CD1c-positive myeloid dendritic cell (primary cell): ENCODE measurements at regions not wholly inside any gene's neighbourhood (a gene's known extent, or its start where the extent isn't known, plus 50 kb on each side); places are given as distances from the start of the nearest gene placed in this dataset.

ENCODE experiments used
- DNase-seq: peaks from one replicate; pipeline ENCODE4 v3.0.0-alpha.2; 2016; ENCODE audit errors: extremely low spot score

- no peak for DNase-seq
These were observed 377.8 kb upstream of the SMIM21 start for GRCh38 chr18:75805265-75805664.

DNA sequence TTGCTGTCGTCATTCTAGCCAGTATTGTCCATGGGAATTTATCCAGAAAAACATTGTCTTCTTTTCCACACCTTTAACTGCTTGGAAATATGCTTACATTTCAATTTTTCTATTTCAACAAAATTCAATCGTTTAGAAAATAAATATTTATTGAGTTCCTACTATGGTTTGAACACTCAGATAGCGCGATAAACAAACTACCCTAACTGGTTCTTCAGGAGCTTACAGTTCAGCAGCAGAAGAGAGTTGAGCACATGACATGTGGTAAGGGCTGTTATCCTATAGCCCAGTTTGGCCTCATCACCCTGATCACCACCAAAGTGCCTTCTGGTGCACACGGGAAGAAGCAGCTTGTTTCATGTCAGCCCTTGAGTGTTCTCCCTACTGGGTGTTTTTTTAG, 375.2 kb upstream of the SMIM21 start:
- no peak for DNase-seq

DNA sequence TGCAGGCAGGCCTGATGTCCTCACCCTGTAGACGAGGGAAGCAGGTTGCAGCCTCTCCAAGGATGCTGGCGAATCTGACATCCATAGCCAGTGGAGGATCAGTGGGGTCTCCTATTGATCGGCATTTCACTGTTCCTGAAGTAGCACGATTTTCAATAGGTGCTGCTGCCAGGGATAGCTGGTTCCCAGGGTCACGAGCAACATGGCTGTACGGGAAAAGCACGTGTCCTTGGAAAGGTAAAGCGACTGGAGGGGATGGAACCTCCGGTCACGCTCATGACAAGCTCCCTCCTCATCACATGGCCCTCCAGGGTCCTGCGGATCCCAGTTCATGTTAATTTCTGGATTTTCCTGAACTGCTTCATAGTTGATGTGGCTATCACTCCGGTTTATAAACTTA, 373.7 kb upstream of the SMIM21 start:
- DNase-seq = no peak

DNA sequence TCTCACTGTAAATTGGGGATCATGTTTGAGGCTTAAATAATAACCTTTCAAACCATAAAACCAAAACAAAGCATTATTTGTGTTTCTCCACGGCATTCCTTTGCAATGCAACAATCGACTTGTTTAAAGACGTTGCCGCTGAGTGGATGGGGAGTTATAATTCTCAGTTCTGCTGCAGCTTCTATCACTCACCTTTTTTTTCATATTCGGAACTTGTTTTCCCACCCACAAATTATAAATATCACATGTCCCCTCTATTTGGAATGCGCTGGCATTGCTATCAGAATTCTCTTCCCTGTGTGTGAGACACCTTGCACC, 372.8 kb upstream of the SMIM21 start:
- DNase-seq = no peak

DNA sequence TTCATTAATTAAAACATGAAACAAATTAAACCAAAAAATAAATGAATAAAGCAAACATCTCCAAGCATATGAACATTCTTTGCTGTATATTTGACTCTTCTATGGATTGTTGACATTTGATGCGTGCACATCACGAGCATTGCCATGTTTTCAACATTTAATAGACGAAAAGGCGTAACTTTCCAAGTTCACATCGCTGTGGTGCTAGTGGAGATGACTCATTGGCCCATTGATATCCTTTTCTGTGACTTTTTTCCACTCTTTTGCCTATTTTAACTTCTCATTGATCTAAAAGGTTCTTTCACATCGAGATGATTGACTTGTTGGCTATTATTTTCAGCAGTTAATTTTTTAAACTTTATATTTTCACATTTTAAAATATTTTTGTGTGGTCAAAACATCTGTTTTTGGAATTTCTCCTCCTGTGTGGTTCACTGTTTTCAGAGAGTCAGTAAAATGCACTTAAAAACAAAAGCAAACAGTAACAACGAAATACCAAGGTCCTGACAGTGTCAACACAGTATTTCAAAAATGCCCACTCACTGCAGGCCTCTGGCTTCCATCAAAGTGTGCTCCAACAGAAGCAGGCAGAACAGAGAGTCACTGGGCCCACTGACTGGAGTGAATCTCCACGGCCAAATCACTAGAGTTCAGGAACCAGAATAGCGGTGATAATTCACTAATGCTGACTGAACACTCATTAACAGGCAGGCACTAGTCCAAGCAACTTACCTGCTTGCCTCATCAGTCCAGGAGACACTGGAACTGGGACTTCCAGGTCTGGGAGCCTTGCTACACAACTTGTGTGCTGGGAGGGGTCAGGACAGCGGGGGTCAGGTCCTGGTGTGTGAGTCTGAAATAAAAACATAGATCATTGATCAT, 372.2 kb upstream of the SMIM21 start:
- DNase-seq = no peak

- DNase-seq = no peak
These were observed 369.5 kb upstream of the SMIM21 start for GRCh38 chr18:75797046-75797445.

GRCh38 chr18:75790796-75791195, 363.3 kb upstream of the SMIM21 start:
- no peak for DNase-seq

GRCh38 chr18:75790111-75790510, 362.6 kb upstream of the SMIM21 start:
- DNase-seq = no peak

DNA sequence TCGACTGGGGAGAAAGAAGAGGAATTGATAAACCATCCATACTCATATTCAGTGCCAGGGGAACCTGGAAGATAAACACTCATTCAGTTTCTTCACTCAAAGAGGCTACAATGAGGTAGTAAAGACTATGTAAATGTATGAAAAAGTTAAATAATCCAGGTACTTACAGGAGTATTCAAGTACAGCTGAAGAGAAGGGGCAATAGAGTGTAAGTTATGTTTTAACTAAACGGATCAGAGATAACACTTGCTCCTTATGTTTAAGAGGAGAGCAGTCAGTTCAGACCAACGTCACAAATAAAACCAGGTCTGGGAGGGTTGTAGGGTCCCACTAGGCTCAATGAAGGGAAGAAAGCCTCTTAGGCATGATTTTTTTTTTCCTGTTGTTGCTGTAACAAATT, 358.3 kb upstream of the SMIM21 start:
- DNase-seq = no peak

DNA sequence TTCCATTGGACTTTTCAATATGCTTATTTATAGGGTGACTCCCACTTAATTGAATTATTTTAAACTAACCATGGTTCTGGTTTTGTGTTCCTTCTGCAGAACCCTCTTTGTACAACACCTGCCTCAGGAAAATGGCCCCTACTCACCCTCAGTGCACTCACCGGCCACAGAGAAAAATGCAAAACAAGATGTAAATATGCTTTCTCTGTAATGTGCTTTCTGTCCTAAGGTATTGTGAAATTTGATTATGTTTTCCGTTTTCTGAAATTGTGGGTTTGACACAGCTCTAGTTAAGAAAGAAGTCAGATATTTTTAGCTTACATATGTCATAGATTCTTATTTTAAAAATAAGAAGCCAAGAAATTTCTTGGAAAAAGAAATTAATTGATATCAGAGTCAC, 357.7 kb upstream of the SMIM21 start:
- DNase-seq = no peak

DNA sequence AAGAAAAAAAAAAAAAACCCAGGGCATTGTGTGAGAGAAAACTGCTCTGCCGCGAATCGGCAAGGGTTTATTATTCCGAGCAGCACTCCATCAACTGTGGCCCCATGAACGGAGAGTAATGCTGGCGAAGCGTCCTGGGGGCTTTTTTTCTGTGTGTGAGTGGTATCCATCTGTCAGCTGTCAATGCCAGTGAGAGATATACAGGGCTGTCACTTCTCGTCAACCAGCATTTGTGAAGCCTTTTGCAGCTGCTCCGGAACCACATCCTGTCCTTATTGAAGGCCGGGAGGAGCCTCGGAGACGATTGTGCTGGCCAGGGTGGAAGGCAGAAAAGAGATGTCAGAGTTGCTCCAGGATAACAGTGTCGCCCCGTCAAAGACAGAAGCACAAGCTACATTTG, 356.9 kb upstream of the SMIM21 start:
- no peak for DNase-seq

GRCh38 chr18:75783566-75784281, 356.2 kb upstream of the SMIM21 start:
- DNase-seq = no peak

DNA sequence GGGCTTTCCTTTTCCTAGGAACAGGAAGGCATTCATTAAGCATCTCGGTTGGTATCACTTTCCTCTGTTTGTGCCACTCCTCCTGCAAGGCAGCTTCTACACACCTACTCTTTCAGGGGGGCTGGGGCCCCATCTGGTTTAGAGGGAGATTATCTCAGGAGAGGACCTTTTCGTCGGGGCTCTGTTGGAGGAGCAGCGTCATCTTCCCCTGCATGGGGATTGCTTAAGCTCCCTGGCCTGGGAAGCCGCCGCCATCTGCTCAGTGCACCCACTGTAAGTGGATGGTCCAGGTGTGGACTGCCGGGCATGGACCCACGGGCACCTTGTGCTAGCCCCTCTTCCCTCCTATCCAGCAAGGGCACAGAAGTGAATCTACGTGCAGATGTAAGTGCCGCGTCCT, 355.3 kb upstream of the SMIM21 start:
- DNase-seq = no peak

DNA sequence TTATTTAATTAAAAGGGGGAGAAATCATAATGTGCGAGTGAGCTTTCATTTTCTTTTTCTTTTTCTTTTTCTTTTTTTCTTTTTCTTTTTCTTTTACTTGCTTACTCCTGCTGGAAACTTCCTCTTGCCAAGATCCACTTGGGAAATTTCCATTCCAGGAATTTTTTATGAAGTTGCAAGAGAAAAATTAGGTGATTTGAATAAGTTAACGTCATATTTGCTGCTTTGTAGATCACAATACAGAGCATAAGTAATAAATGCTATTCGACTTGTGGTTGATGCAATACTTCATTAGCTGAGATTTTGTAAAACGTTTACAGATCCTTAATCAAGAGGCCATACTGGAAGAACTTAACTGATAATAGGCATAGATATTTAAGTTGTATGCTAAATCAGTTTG, 354.7 kb upstream of the SMIM21 start:
- no peak for DNase-seq

DNA sequence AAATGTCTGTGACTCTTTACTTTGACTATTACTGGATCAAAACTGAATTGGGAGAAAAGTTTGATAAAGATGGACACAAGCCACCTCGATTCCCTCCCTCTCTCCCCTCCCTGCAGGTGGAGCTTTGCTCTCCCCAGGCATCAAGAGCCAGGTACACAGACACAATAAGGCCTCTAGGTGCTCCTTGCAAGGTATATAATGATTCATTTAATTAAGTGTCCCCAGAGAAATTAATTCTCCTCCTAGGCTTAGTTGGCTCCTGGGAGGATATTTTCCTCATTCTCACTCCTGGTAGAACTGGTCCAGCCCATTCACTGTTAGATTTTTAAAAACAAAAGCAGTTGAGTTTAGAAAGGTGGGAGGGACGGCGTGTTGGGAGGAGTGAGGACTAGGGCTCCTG, 352.4 kb upstream of the SMIM21 start:
- no peak for DNase-seq

DNA sequence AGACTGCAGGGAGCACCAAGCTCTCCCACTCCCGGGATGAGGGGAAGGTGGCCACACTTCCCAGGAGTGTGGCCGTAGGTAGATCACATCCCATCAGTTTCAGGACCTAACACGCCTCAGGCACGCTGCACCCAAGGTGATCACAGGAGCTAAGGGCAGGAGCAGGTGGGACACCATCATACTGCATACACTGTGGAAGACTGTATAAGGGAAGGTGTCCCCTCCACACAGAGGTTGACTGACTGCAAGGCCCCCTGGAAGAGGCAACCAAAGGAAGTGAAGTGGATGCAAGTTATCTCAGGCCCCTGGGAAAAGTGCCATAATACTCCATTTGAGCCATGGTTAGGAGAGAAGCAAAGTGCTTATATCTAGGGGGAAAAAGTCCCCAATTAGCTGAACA, 351.9 kb upstream of the SMIM21 start:
- DNase-seq = no peak

DNA sequence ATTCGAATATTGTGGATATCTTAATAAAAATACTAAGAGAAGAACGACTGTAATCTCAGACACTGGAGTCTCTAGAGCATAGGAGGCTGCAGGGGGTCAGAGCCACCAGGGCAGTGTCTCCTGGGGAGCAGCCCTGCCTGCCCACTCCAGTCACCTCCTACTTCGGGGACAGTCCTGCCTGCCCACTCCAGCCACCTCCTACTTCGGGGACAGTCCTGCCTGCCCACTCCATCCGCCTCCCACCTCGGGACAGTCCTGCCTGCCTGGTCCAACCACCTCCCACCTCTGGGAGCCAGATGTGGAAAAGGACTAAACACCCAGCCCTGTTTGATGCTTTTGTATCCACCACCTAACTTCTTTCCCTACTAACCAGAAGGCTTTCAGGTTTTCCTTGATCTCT, 350.1 kb upstream of the SMIM21 start:
- no peak for DNase-seq

DNA sequence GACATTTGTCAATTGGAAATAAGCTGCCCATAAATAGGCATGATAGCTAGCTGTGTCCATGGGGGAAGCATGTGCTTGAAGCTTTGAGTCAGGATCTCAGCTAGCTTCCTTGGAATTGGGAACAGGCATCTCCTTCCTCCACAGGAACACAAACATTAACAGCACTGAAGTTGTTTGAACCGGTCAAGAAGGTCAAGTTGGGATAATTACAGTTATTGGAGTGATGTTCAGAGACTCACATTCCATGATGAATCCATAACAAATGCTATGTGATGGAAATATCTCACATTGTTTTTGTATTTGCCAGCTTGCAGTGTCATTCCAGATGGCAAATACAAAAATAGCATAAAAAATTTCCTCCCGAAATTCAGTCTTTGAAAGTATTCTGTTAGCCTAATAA, 347.6 kb upstream of the SMIM21 start:
- no peak for DNase-seq

DNA sequence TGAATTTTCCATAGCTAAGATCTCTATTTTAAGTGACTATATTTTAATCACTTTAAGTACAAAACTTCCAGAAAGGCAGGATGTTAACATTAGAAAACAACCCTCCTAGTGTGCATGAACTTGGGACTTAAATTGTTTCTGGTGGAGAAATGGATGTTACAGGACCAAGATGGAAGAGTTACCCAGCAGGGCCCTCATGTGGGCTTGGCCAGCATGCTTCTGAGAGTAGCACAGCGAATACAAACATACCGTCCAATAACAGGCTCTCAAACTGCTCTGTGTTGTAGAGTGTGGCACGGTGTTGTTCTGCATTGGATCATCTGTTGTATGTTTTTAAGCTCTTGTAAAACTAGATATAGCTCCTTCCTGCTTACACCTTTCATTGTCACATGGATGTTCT, 346.1 kb upstream of the SMIM21 start:
- DNase-seq = no peak

- DNase-seq = no peak
These were observed 335.3 kb upstream of the SMIM21 start for GRCh38 chr18:75762758-75763157.

- no peak for DNase-seq
These were observed 332.7 kb upstream of the SMIM21 start for GRCh38 chr18:75760208-75760607.

GRCh38 chr18:75757951-75758350, 330.4 kb upstream of the SMIM21 start:
- DNase-seq = no peak

DNA sequence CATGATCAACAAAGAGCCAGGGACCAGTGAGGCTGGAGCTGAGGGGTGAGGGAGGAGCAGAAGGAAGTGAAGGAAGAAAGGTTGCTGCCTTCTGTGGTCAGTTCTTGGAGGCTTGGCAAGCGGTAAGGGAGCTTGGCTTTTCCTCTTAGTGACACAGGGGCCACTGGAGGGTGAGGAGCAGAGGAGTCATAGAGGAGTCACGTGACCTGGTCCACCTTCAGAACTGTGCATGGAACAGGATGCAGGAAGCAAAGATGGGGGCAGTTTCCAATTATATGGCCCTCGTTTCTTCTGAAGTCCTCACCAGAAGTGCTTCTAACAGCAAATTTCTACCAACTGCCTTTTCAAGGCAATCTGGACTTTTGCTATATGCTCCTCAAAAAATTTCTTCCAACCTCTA, 326.9 kb upstream of the SMIM21 start:
- no peak for DNase-seq

DNA sequence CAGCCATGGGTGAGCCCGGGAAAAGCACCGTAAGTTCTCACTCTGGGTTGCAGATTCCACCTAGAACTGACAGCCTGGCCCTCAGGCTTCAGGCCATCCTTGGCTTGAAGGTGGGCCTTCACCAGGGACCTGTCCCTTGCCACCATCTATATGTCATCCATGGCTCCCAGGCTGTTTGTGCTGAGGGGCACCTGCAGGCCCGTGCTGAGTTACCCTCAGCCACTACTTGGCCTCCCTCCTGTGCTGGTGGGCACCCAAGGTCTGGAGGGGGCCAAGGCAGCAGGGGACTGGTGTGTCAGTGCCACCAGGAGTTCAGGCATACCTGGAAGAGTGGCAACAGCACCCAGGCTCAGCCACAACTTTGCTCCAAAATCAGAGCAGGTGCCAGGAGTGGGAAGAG, 326.2 kb upstream of the SMIM21 start:
- DNase-seq = no peak
